ENCODE measurements at regions not wholly inside any gene's neighbourhood (a gene's known extent, or its start where the extent isn't known, plus 50 kb on each side); places are given as distances from the start of the nearest gene placed in this dataset.

- Histone ChIP-seq H3K27ac (ENCODE audit: low read depth, low read length, poor library complexity, severe bottlenecking) (no peak overlapping the region), H3K36me3 (ENCODE audit: insufficient read depth, low read length, poor library complexity, severe bottlenecking) (no peaks in the 10 kb centered on the region), H3K4me3 (ENCODE audit: low read depth, low read length, poor library complexity, severe bottlenecking) (no peak overlapping the region), H3K4me1 (ENCODE audit: insufficient read depth, low read length, poor library complexity, severe bottlenecking) (no peaks in the 10 kb centered on the region), H3K9me3 (ENCODE audit: low read depth, low read length, poor library complexity, severe bottlenecking) (no peaks in the 10 kb centered on the region), H3K27me3 (replicated peaks; ENCODE audit: insufficient read depth, low read depth, low read length, poor library complexity) (no peaks in the 10 kb centered on the region)
- no TSS peak for BruUV-seq (replicated peaks)
- no peak for TF ChIP-seq EZH2 (IDR thresholded peaks at IDR 0.05; ENCODE audit: borderline replicate concordance, low read depth, low read length, poor library complexity, severe bottlenecking)
- TF ChIP-seq CTCF (conservative IDR thresholded peaks at IDR 0.05; ENCODE audit: low read depth, low read length): no peak
- CTCF ChIA-PET: no interaction called here
- POLR2A ChIA-PET (ENCODE audit: low non-redundant PET): interaction anchor here (0.8 kb wide), 1 partner anchor 10 kb away, joined by 3 read pairs; no protein-coding TSS in a partner anchor
- no peak for DNase-seq (ENCODE audit: low spot score)
- intact Hi-C loops (cut with micrococcal nuclease; ENCODE audit: unreplicated experiment): no loop called here
Observed at GRCh38 chr4:12902735-12903134, 581.4 kb downstream of the RAB28 start.

GRCh38 chr4:12897954-12898353, 586.2 kb downstream of the RAB28 start:
- Histone ChIP-seq H3K36me3 (ENCODE audit: insufficient read depth, low read length, poor library complexity, severe bottlenecking) (no peaks in the 10 kb centered on the region), H3K4me1 (ENCODE audit: insufficient read depth, low read length, poor library complexity, severe bottlenecking) (no peaks in the 10 kb centered on the region), H3K9me3 (ENCODE audit: low read depth, low read length, poor library complexity, severe bottlenecking) (no peaks in the 10 kb centered on the region), H3K27ac (ENCODE audit: low read depth, low read length, poor library complexity, severe bottlenecking) (no peak overlapping the region), H3K4me3 (ENCODE audit: low read depth, low read length, poor library complexity, severe bottlenecking) (no peak overlapping the region), H3K27me3 (replicated peaks; ENCODE audit: insufficient read depth, low read depth, low read length, poor library complexity) (no peaks in the 10 kb centered on the region)
- ChIA-PET POLR2A (ENCODE audit: low non-redundant PET) (no interaction called here), CTCF (no interaction called here)
- no peak for DNase-seq (ENCODE audit: low spot score)
- TF ChIP-seq CTCF (conservative IDR thresholded peaks at IDR 0.05; ENCODE audit: low read depth, low read length) (no peak), EZH2 (IDR thresholded peaks at IDR 0.05; ENCODE audit: borderline replicate concordance, low read depth, low read length, poor library complexity, severe bottlenecking) (no peak)
- intact Hi-C loops (cut with micrococcal nuclease; ENCODE audit: unreplicated experiment): no loop called here
- BruUV-seq (replicated peaks): no TSS peak

GRCh38 chr4:12894062-12894461, 590.1 kb downstream of the RAB28 start:
- BruUV-seq (replicated peaks): no TSS peak
- Histone ChIP-seq H3K27ac (ENCODE audit: low read depth, low read length, poor library complexity, severe bottlenecking) (no peak overlapping the region), H3K27me3 (replicated peaks; ENCODE audit: insufficient read depth, low read depth, low read length, poor library complexity) (no peaks in the 10 kb centered on the region), H3K4me1 (ENCODE audit: insufficient read depth, low read length, poor library complexity, severe bottlenecking) (no peaks in the 10 kb centered on the region), H3K4me3 (ENCODE audit: low read depth, low read length, poor library complexity, severe bottlenecking) (no peak overlapping the region), H3K36me3 (ENCODE audit: insufficient read depth, low read length, poor library complexity, severe bottlenecking) (no peaks in the 10 kb centered on the region), H3K9me3 (ENCODE audit: low read depth, low read length, poor library complexity, severe bottlenecking) (no peaks in the 10 kb centered on the region)
- ChIA-PET CTCF (no interaction called here), POLR2A (ENCODE audit: low non-redundant PET) (no interaction called here)
- TF ChIP-seq CTCF (conservative IDR thresholded peaks at IDR 0.05; ENCODE audit: low read depth, low read length) (no peak), EZH2 (IDR thresholded peaks at IDR 0.05; ENCODE audit: borderline replicate concordance, low read depth, low read length, poor library complexity, severe bottlenecking) (no peak)
- intact Hi-C loops (cut with micrococcal nuclease; ENCODE audit: unreplicated experiment): no loop called here
- no peak for DNase-seq (ENCODE audit: low spot score)

Measured in A673 (cell line).